HEK293T (cell line): ENCODE measurements at regions not wholly inside any gene's neighbourhood (a gene's known extent, or its start where the extent isn't known, plus 50 kb on each side); places are given as distances from the start of the nearest gene placed in this dataset.

Experiments
- CTBP1 ChIP-seq: fragments of 450-650 bp; IDR thresholded peaks from 2 replicates; pipeline ENCODE4 v1.6.1; 2016; ENCODE audit warnings: borderline replicate concordance
- ELF4 ChIP-seq: fragments of 450-650 bp; IDR thresholded peaks from 2 replicates; pipeline ENCODE4 v1.6.1; 2017; ENCODE audit warnings: antibody characterized with exemption
- FOXA1 ChIP-seq: fragments of 450-650 bp; IDR thresholded peaks from 2 replicates; pipeline ENCODE4 v1.6.1; 2016; ENCODE audit warnings: mild to moderate bottlenecking
- NFRKB ChIP-seq: fragments of 450-650 bp; IDR thresholded peaks from 2 replicates; pipeline ENCODE4 v1.6.1; 2016; ENCODE audit warnings: mild to moderate bottlenecking, moderate library complexity
- SP1 ChIP-seq: fragments of 450-650 bp; IDR thresholded peaks from 2 replicates; pipeline ENCODE4 v1.6.1; 2017
- SUZ12 ChIP-seq: fragments of 450-650 bp; IDR thresholded peaks from 2 replicates; pipeline ENCODE4 v1.6.1; 2016; ENCODE audit warnings: mild to moderate bottlenecking

DNA sequence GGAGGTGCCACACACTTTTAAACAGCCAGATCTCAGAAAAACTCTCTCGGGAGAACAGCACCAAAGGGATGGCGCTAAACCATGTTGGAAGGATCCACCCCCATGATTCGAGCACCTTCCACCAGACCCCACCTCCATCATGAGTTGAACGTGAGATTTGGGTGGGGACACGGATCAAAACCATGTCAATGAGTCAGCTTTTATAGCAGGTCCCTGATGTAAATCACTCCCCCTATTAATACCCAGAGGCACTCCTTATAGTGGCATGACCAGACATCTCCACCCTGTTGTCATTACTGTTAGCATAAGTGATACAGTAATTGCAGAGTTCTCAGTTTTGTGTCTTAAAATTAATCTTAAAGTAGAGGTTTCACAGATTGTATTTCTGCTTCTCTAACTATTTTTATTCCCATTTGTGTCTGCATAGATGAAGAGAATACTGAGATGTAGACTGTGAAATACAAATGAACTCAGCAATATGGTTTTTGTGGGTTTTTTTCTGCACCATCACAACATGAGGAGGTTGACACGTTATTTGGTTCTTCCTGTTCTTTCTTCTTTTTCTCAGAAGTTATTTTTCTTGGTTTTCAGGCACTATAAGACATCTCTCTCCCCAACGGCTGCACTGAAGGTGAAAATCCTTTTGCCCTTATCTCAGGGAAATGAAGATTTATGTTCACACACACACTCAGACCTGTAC lies 218.2 kb downstream of the ARL4C start:
- TF ChIP-seq SUZ12 = no peak
- no peak for TF ChIP-seq NFRKB
- no peak for TF ChIP-seq SP1
- TF ChIP-seq ELF4 = no peak
- no peak for TF ChIP-seq CTBP1
- TF ChIP-seq FOXA1 = no peak
